ENCODE measurements at regions not wholly inside any gene's neighbourhood (a gene's known extent, or its start where the extent isn't known, plus 50 kb on each side); places are given as distances from the start of the nearest gene placed in this dataset.

DNA sequence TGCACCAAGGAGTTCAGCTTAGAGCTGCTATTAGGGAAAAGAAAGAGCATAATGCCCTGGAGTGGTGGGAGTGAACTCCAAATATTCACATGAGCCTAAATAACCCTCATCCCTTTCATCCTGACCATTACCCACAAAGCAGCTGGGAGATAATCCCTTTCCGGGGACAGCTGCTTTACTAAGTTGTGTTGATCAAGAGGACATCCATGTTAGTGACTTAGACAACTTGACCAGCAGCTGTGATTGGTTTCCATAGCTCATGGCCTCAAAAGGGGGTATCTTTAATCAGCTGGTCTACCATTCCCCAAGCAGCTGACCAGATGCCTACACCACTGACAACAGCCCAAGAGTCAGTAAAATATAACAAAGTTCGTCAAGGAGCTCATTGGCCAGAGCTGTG is 75.8 kb upstream of the LY86 start:
- Histone ChIP-seq H4K20me1 (ENCODE audit: insufficient read depth) (no peaks in the 10 kb centered on the region), H3F3A (replicated peaks; ENCODE audit: insufficient read depth) (no peaks in the 10 kb centered on the region), H3K4me3 (ENCODE audit: low read depth in 2 of 2, low read length in 1 of 2) (no peak overlapping the region), H3K9ac (no peak overlapping the region), H3K4me1 (ENCODE audit: control insufficient read depth in 1 of 2, insufficient read depth in 2 of 2, low read depth in 1 of 2, low read length in 1 of 2) (no peaks in the 10 kb centered on the region), H3K9me2 (no peaks in the 10 kb centered on the region), H3K27ac (ENCODE audit: low read depth in 2 of 2, low read length in 1 of 2) (no peak overlapping the region), H3K79me2 (ENCODE audit: insufficient read depth) (no peaks in the 10 kb centered on the region), H3K36me3 (replicated peaks in 1 of 2; ENCODE audit: control insufficient read depth in 1 of 2, insufficient read depth in 2 of 2, low read length in 1 of 2) (no peaks in the 10 kb centered on the region), H3K9me3 (no peaks in the 10 kb centered on the region), H2AFZ (ENCODE audit: low read depth) (no peak overlapping the region), H3K27me3 (ENCODE audit: insufficient read depth) (no peaks in the 10 kb centered on the region), H3K4me2 (no peak overlapping the region)
- 0% methylated on average over 2 of the region's 2 CpGs for WGBS (ENCODE audit: low lambda C conversion rate)
- no peak for DNase-seq
- ChIA-PET POLR2A (no interaction called here), CTCF (no interaction called here)
- no peak for TF ChIP-seq GABPA (IDR thresholded peaks at IDR 0.05; ENCODE audit: low read depth)

DNA sequence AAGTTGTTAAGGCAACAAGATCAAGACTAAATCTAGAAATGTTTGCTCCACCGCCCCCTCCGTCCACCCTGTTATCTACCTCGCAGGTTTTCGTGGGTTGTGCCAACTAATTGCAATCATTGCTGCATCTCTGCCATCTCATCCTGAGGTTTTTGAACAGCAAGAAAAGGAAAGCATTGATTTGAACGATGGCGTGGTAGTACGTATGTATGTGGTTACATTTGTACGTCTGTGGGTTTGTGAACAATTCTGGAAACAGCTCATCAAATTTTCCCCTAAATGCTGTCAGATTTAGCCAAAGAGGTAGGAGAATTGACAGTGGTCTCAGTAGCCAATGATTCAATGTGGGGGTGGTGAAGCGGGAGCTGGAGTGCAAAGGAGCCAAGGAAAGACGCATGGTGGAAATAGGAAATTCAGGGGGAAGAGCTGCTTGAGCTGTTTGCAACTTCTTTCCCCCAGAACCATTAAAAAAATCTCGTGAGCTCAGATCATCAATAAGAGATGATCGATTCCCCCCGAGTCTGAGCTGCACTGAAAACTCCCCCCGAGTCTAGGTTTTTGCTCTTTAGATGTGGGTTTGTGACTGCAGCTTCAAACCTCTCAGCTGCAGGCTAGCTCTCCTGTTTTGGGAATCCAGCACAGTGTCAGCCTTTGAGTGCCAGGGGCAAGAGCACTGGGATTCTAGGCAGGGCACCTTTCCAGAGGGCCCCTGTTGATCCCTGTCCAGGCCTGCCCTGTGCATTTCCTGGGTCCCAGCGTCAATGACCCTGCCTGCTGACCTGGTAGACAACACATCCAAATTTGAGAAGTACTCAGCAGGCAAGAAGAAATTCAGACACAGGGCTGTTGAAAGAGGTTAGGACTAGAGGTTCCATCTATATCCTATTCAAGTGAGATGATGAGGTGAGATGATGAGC is 72.6 kb upstream of the LY86 start:
- Histone ChIP-seq H3K27me3 (ENCODE audit: insufficient read depth) (peaks cover 6% of the 10 kb centered on the region; the same call in 1 of the 2 replicates), H3K27ac (ENCODE audit: low read depth in 2 of 2, low read length in 1 of 2) (no peak overlapping the region), H3K9me3 (no peaks in the 10 kb centered on the region), H3K79me2 (ENCODE audit: insufficient read depth) (no peaks in the 10 kb centered on the region), H3K4me1 (ENCODE audit: control insufficient read depth in 1 of 2, insufficient read depth in 2 of 2, low read depth in 1 of 2, low read length in 1 of 2) (no peaks in the 10 kb centered on the region), H4K20me1 (ENCODE audit: insufficient read depth) (no peaks in the 10 kb centered on the region), H2AFZ (ENCODE audit: low read depth) (no peak overlapping the region), H3K9me2 (no peaks in the 10 kb centered on the region), H3K4me2 (no peak overlapping the region), H3K36me3 (replicated peaks in 1 of 2; ENCODE audit: control insufficient read depth in 1 of 2, insufficient read depth in 2 of 2, low read length in 1 of 2) (no peaks in the 10 kb centered on the region), H3K9ac (no peak overlapping the region), H3F3A (replicated peaks; ENCODE audit: insufficient read depth) (no peaks in the 10 kb centered on the region), H3K4me3 (ENCODE audit: low read depth in 2 of 2, low read length in 1 of 2) (no peak overlapping the region)
- DNase-seq, result no peak
- ChIA-PET CTCF (no interaction called here), POLR2A (no interaction called here)
- TF ChIP-seq CTCF (IDR thresholded peaks at IDR 0.05) (no peak), USF2 (IDR thresholded peaks at IDR 0.05; ENCODE audit: borderline replicate concordance, low read depth, low read length) (no peak), NRF1 (IDR thresholded peaks at IDR 0.05; ENCODE audit: low read depth, low read length) (no peak), RXRA (IDR thresholded peaks at IDR 0.05; ENCODE audit: borderline replicate concordance, low read depth) (no peak)
- 10% methylated on average over 15 of the region's 15 CpGs for WGBS (ENCODE audit: low lambda C conversion rate)

GRCh38 chr6:6516666-6517458 is 71.7 kb upstream of the LY86 start:
- CTCF ChIA-PET, result no interaction called here
- no peaks in the 10 kb centered on the region for H3K9me3 ChIP-seq
- H4K20me1 ChIP-seq (ENCODE audit: insufficient read depth), result no peaks in the 10 kb centered on the region
- no peak for DNase-seq
- H3F3A ChIP-seq (replicated peaks; ENCODE audit: insufficient read depth), result no peaks in the 10 kb centered on the region
- H3K9ac ChIP-seq, result no peak overlapping the region
- no peak overlapping the region for H2AFZ ChIP-seq (ENCODE audit: low read depth)
- H3K27me3 ChIP-seq (ENCODE audit: insufficient read depth), result peaks cover 6% of the 10 kb centered on the region; the same call in 1 of the 2 replicates
- no peak overlapping the region for H3K4me2 ChIP-seq
- H3K79me2 ChIP-seq (ENCODE audit: insufficient read depth), result no peaks in the 10 kb centered on the region
- H3K4me3 ChIP-seq (ENCODE audit: low read depth in 2 of 2, low read length in 1 of 2), result no peak overlapping the region
- H3K4me1 ChIP-seq (ENCODE audit: control insufficient read depth in 1 of 2, insufficient read depth in 2 of 2, low read depth in 1 of 2, low read length in 1 of 2), result no peaks in the 10 kb centered on the region
- 1% methylated on average over 11 of the region's 11 CpGs for WGBS (ENCODE audit: low lambda C conversion rate)
- no peaks in the 10 kb centered on the region for H3K36me3 ChIP-seq (replicated peaks in 1 of 2; ENCODE audit: control insufficient read depth in 1 of 2, insufficient read depth in 2 of 2, low read length in 1 of 2)
- no peaks in the 10 kb centered on the region for H3K9me2 ChIP-seq
- POLR2A ChIA-PET, result no interaction called here
- H3K27ac ChIP-seq (ENCODE audit: low read depth in 2 of 2, low read length in 1 of 2), result no peak overlapping the region
- TF ChIP-seq ELF1 (IDR thresholded peaks at IDR 0.05) (no peak), SMC3 (IDR thresholded peaks at IDR 0.05; ENCODE audit: low read depth, low read length) (no peak), USF2 (IDR thresholded peaks at IDR 0.05; ENCODE audit: borderline replicate concordance, low read depth, low read length) (no peak), RAD21 (IDR thresholded peaks at IDR 0.05; ENCODE audit: low read length) (no peak), YY1 (IDR thresholded peaks at IDR 0.05; ENCODE audit: low read depth) (no peak), FOXM1 (IDR thresholded peaks at IDR 0.05; ENCODE audit: low read depth) (no peak)
- TF ChIP-seq, protein P1, sequence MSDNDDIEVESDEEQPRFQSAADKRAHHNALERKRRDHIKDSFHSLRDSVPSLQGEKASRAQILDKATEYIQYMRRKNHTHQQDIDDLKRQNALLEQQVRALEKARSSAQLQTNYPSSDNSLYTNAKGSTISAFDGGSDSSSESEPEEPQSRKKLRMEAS (IDR thresholded peaks at IDR 0.05; ENCODE audit: low read depth), result no peak
- TF ChIP-seq, protein P2, sequence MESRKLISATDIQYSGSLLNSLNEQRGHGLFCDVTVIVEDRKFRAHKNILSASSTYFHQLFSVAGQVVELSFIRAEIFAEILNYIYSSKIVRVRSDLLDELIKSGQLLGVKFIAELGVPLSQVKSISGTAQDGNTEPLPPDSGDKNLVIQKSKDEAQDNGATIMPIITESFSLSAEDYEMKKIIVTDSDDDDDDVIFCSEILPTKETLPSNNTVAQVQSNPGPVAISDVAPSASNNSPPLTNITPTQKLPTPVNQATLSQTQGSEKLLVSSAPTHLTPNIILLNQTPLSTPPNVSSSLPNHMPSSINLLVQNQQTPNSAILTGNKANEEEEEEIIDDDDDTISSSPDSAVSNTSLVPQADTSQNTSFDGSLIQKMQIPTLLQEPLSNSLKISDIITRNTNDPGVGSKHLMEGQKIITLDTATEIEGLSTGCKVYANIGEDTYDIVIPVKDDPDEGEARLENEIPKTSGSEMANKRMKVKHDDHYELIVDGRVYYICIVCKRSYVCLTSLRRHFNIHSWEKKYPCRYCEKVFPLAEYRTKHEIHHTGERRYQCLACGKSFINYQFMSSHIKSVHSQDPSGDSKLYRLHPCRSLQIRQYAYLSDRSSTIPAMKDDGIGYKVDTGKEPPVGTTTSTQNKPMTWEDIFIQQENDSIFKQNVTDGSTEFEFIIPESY (IDR thresholded peaks at IDR 0.05; ENCODE audit: borderline replicate concordance, low read depth), result no peak

Measured in SK-N-SH (cell line).